Sigmoid colon (tissue), 6 donors: ENCODE measurements at regions not wholly inside any gene's neighbourhood (a gene's known extent, or its start where the extent isn't known, plus 50 kb on each side); places are given as distances from the start of the nearest gene placed in this dataset.

Experiments
- DNase-seq: peaks from one replicate; pipeline ENCODE4 v3.0.0-alpha.2; 2019
- H3K27ac ChIP-seq, 4 donors: fragments of 200-600 bp; sonication (generic); one replicate each; pipeline ENCODE4 v1.5.1; 2016 to 2019; ENCODE audit warnings: mild to moderate bottlenecking in 1 of 4
- H3K27me3 ChIP-seq, 3 donors: fragments of 200-600 bp; sonication (generic); one replicate each; pipeline ENCODE4 v1.5.1; 2019; ENCODE audit warnings: mild to moderate bottlenecking in 1 of 3
- H3K36me3 ChIP-seq, 4 donors: fragments of 200-600 bp; sonication (generic); one replicate each; pipeline ENCODE4 v1.5.1; 2016 to 2019
- H3K4me1 ChIP-seq, 4 donors: fragments of 200-600 bp; sonication (generic); one replicate each; pipeline ENCODE4 v1.5.1; 2017 to 2019
- H3K4me3 ChIP-seq, 4 donors: fragments of 200-600 bp; sonication (generic); one replicate each; pipeline ENCODE4 v1.5.1; 2017 to 2019; ENCODE audit warnings: mild to moderate bottlenecking in 2 of 4, moderate library complexity in 1 of 4
- H3K9me3 ChIP-seq, 4 donors: fragments of 200-600 bp in 3 of 4; sonication (generic) in 3 of 4; one replicate each; pipeline versions ENCODE4 v1.5.1 to v1.6.1; 2013 to 2019
- CTCF ChIP-seq, 4 experiments: fragments of 450-650 bp in 3 of 4; fragments of 200-600 bp in 1 of 4; IDR thresholded peaks; one replicate each; pipeline ENCODE4 v1.5.1; 2016 to 2019; ENCODE audit warnings: antibody characterized with exemption in 4 of 4, mild to moderate bottlenecking in 3 of 4, moderate library complexity in 2 of 4
- EP300 ChIP-seq, 4 donors: sonication (generic); formaldehyde crosslinking; IDR thresholded peaks; one replicate each; pipeline ENCODE4 v1.6.1; 2017; ENCODE audit warnings: antibody characterized with exemption in 4 of 4
- POLR2A ChIP-seq, 2 donors: fragments of 450-650 bp; IDR thresholded peaks; one replicate each; pipeline ENCODE4 v1.6.1; 2016; ENCODE audit warnings: antibody characterized with exemption in 2 of 2, mild to moderate bottlenecking in 2 of 2, moderate library complexity in 2 of 2
- POLR2AphosphoS5 ChIP-seq, 4 donors: sonication (generic); formaldehyde crosslinking; IDR thresholded peaks; one replicate each; pipeline ENCODE4 v1.6.1; 2017; ENCODE audit warnings: antibody characterized with exemption in 4 of 4
- WGBS, 2 donors: extraction: QIAGEN DNeasy Blood & Tissue Kit; methylation state at CpG; one replicate each; pipeline ENCODE4 v1.1.7; 2013; 5-methylcytosine and 5-hydroxymethylcytosine counted together
- intact Hi-C: fragments of 100-400 bp; cut with DNase I; formaldehyde crosslinking; loops from one replicate; pipeline ENCODE4 v1.15.1; 2023
- donor health status: healthy with polysubstance abuse.
- donor health status: healthy.

GRCh38 chr2:239561446-239562001 is 160.7 kb upstream of the HDAC4 start:
- no peak overlapping the region for H3K27ac ChIP-seq
- no peaks in the 10 kb centered on the region for H3K9me3 ChIP-seq
- H3K4me3 ChIP-seq = no peak overlapping the region
- peak; percentile 88 for DNase-seq
- no peaks in the 10 kb centered on the region for H3K27me3 ChIP-seq
- H3K36me3 ChIP-seq = no peaks in the 10 kb centered on the region
- no peaks in the 10 kb centered on the region for H3K4me1 ChIP-seq
- 66 to 73% methylated on average over 17 of the region's 17 CpGs for WGBS, 2 donors
- intact Hi-C loops = no loop called here
- no peak for TF ChIP-seq POLR2A (IDR thresholded peaks at IDR 0.05)
- peak in 1 of 4 donors; percentile 67 for TF ChIP-seq POLR2AphosphoS5 (IDR thresholded peaks at IDR 0.05)

GRCh38 chr2:239559417-239560261 is 158.8 kb upstream of the HDAC4 start:
- 89 to 94% methylated on average over 28 of the region's 28 CpGs for WGBS, 2 donors
- Histone ChIP-seq H3K36me3 (no peaks in the 10 kb centered on the region), H3K9me3 (no peaks in the 10 kb centered on the region), H3K4me1 (no peaks in the 10 kb centered on the region), H3K4me3 (no peak overlapping the region), H3K27ac (no peak overlapping the region), H3K27me3 (no peaks in the 10 kb centered on the region)
- TF ChIP-seq EP300 (IDR thresholded peaks at IDR 0.05) (no peak), CTCF (IDR thresholded peaks at IDR 0.05) (no peak), POLR2AphosphoS5 (IDR thresholded peaks at IDR 0.05) (no peak), POLR2A (IDR thresholded peaks at IDR 0.05) (no peak)
- DNase-seq = peak; percentile 62
- intact Hi-C loops = no loop called here

GRCh38 chr2:239558661-239559060 is 157.8 kb upstream of the HDAC4 start:
- 74 to 90% methylated on average over 12 of the region's 12 CpGs for WGBS, 2 donors
- intact Hi-C loops = no loop called here
- no peak overlapping the region for H3K4me3 ChIP-seq
- no peak overlapping the region for H3K27ac ChIP-seq
- TF ChIP-seq POLR2AphosphoS5 (IDR thresholded peaks at IDR 0.05) (no peak), CTCF (IDR thresholded peaks at IDR 0.05) (no peak), EP300 (IDR thresholded peaks at IDR 0.05) (no peak), POLR2A (IDR thresholded peaks at IDR 0.05) (no peak)
- H3K36me3 ChIP-seq = no peaks in the 10 kb centered on the region
- peak; percentile 57 for DNase-seq
- H3K27me3 ChIP-seq = no peaks in the 10 kb centered on the region
- no peaks in the 10 kb centered on the region for H3K9me3 ChIP-seq
- no peaks in the 10 kb centered on the region for H3K4me1 ChIP-seq

GRCh38 chr2:239557516-239557915 is 156.7 kb upstream of the HDAC4 start:
- intact Hi-C loops = no loop called here
- no peaks in the 10 kb centered on the region for H3K27me3 ChIP-seq
- DNase-seq = peak; percentile 8
- TF ChIP-seq EP300 (IDR thresholded peaks at IDR 0.05) (no peak), CTCF (IDR thresholded peaks at IDR 0.05) (no peak), POLR2A (IDR thresholded peaks at IDR 0.05) (no peak), POLR2AphosphoS5 (IDR thresholded peaks at IDR 0.05) (no peak)
- H3K36me3 ChIP-seq = no peaks in the 10 kb centered on the region
- 26 to 67% methylated on average over 5 of the region's 5 CpGs for WGBS, 2 donors
- H3K4me1 ChIP-seq = no peaks in the 10 kb centered on the region
- H3K9me3 ChIP-seq = no peaks in the 10 kb centered on the region
- H3K4me3 ChIP-seq = no peak overlapping the region
- no peak overlapping the region for H3K27ac ChIP-seq

- intact Hi-C loops = no loop called here
- peak; percentile 14 for DNase-seq
- no peak overlapping the region for H3K27ac ChIP-seq
- no peaks in the 10 kb centered on the region for H3K36me3 ChIP-seq
- H3K4me1 ChIP-seq = no peaks in the 10 kb centered on the region
- TF ChIP-seq EP300 (IDR thresholded peaks at IDR 0.05) = no peak
- TF ChIP-seq CTCF (IDR thresholded peaks at IDR 0.05) = no peak
- no peak for TF ChIP-seq POLR2A (IDR thresholded peaks at IDR 0.05)
- TF ChIP-seq POLR2AphosphoS5 (IDR thresholded peaks at IDR 0.05) = no peak
- no peak overlapping the region for H3K4me3 ChIP-seq
- no peaks in the 10 kb centered on the region for H3K27me3 ChIP-seq
- no peaks in the 10 kb centered on the region for H3K9me3 ChIP-seq
- 76 to 77% methylated on average over 6 of the region's 6 CpGs for WGBS, 2 donors
Observed at GRCh38 chr2:239555571-239555905, 154.7 kb upstream of the HDAC4 start.
